HG03159 (cell line): ENCODE measurements at regions not wholly inside any gene's neighbourhood (a gene's known extent, or its start where the extent isn't known, plus 50 kb on each side); places are given as distances from the start of the nearest gene placed in this dataset.

ENCODE experiments used
- ATAC-seq: cut with Tn5 transposase; IDR thresholded peaks from one replicate; pipeline ENCODE4 v1.9.1; 2021; ENCODE audit warnings: mild to moderate bottlenecking, moderate library complexity; ENCODE audit not compliant: unreplicated experiment

DNA sequence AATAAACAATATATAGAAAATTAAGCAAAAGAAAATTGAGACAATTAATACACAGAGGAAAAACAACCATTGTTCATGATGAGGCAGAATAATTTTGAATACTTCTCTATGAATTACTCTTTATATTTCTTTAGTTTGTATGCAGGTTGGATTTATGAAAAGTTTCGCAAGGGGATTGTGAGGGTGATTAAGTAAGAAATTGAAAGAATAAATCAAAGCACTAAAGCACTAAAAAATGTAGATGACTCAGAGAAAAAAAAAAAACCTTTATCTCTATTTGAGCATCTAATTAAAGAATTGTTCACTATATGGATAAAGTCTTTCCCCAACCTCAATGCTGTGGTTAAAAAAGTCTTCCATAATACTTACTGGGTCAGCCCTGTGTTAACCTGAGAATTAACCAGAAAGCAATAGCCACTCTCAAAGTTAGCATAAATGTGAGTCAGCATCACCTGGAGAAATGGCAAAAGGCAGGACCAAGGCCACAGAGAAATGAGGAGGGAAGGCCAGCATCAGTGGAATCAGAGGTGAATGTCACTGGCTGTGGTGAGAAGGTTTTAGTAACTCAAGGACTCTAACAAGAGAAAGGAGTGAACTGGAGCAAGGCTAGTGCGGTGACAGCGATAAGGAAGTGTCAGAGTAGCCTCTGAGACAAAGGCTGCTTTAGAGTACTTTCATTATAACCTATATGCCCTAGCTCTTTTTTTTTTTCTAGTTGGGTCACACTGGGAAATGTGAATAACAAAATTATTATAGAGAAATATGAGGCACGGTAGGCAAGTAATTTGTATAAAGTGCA, 310.4 kb downstream of the KCNC2 start:
- no peak for ATAC-seq

DNA sequence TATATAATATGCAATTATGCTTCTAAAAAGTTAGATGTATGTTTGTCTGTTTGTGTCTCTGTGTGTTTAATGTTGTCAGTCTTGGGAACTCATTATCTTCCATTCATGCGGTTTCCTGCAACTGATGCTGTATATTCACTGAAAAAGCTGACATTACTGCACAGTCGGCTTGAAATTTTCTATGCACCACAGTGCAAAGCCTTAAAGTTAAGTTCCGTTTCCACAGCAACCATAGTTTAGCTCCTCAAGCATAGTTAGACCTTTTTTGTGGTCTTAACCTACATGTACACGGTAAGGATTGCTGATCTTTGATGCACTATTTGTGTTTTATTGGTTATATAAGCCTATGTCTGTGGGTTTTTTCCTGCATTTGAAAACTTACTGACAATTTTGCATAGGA, 309.4 kb downstream of the KCNC2 start:
- ATAC-seq = no peak

DNA sequence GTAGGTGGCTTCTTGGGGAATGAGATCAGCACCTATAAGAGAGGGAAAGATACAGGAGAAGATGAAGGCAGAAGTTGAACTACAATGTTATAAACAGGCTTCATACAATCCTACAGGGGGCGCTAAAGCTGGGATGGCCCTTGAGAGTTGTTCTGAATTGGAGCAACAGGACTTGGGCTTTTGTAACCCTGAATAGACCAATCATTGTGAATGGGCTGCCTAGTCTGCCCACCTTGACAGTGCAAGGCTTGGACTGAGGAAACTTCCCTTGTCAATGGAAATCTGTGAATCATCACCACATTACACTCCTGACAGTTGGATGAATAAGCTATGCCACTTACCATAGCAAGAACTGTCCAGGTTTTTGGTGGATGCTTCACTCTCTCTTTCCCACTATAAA, 306.1 kb downstream of the KCNC2 start:
- no peak for ATAC-seq

DNA sequence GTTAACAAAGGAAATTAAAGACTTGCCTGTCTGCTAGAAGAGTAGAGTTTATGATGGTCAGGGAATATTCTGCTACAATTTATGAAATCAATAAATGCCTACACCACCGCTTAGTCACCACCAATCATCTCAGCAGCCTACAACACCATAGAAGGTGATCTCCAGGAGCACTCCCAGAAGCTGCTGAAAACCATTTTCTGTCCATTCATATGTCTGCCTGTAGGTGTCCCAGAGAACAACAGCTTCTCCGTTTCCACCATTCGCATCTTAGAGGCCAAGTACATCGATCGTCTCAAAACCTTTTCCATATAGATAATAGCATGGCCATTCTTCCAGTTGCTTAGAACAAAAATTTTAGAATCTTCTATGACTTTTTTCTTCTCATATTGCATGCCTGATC, 303.4 kb downstream of the KCNC2 start:
- no peak for ATAC-seq

DNA sequence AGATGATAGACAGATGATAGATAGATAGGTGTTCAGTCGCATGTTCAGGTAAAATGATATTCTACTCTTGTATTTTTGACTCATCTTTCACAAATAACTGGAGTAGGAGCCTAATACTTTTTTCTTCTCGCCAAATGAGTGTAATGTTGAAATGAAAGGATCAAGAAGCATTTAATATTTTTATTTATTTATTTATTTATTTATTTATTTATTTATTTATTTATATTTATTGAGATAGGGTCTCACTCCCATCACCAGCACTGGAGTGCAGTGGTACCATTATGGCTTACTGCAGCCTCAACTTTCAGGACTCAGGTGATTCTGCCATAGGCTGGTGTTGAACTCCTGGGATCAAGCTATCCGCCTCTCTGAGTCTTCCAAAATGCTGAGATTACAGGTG, 298.8 kb downstream of the KCNC2 start:
- ATAC-seq = no peak

DNA sequence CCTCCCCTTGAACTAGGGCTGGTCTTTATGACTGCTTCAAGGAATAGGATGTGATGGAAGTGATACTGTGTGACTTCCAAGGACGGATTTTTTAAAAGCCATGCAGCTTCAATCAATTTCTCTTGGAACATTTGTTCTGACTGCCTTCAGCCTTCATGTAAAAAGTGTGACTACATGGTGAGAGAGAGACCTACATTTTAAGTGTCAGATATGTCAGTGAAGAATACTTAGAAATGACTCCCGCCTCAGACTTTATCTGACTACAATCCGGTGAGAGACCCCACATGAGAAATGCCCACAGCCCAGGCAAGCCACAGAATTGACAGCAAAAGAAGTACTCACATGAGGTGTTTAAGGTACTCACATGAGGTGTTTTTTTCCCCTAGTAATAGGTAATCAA, 295.3 kb downstream of the KCNC2 start:
- ATAC-seq = no peak

DNA sequence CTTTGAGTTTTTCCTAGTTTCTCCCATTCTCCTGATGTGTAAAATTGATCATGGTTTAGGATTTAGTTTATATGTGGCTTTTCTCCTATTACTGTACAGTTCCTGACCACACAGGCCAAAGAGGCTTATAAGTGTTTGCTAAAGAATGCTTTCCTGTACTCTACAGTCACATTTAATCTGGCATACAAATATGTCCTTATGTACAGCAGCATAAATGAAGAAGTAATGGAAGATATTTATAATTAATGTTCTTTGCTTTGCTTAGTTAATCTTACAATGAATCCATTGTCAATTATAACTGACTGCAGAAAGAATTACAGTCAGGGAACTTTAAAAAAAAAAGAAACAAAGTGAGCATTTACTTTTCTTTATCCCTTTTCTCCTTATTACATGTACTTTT, 293.9 kb downstream of the KCNC2 start:
- ATAC-seq = no peak

DNA sequence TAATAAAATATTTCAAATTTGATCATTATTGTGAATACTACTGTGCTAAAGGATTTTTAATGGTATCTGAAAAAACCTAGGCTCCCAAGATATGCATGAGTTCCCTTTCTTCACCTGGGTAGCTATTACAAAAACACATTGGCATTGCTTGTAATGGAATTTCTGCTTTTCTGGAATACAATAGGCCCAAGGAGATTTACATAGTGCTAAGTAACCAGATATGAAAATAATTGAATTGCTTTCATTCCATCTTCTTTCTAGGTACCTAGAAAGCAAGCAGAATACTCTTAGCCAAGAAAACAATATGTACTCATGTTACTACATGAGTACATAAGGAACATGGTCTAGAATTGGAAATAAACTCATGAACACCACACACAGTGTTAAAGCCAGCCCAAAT, 291.9 kb downstream of the KCNC2 start:
- no peak for ATAC-seq

DNA sequence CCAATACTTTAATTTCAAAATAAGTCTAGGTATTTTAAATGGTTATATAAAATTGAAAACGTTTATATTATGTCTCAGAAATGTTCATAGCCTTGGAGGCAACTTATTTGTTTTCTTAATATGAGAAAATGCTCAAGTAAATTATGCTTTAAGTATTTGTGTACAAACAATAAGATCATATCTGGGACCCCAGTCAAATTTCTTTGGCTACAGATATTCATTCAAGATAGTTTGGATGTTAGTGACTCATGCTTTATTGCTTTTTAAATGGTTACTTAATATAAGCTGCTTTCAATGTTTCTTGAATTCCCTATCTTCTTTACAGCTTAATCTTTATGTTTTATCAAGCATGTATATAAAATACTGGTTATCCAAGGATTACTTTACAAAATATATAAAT, 291.3 kb downstream of the KCNC2 start:
- no peak for ATAC-seq

DNA sequence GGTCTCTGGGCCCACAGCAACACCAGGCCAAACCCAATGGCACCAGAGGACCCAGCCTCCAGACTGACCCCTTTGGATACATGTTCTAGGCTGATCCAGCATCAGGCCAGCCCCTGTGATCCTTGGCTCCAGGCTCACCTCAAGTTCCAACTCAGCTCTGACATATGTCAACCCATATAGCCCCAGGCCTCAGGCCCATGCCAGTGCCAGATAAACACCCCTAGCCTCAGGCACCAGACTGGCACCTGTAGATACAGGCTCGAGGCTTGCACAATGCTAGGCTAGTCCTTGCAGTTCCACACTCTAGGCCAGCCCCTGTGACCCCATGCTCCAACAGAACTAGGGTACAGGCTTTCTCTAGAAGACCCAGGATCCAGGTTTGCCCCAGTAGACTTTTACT, 287.5 kb downstream of the KCNC2 start:
- ATAC-seq = no peak

DNA sequence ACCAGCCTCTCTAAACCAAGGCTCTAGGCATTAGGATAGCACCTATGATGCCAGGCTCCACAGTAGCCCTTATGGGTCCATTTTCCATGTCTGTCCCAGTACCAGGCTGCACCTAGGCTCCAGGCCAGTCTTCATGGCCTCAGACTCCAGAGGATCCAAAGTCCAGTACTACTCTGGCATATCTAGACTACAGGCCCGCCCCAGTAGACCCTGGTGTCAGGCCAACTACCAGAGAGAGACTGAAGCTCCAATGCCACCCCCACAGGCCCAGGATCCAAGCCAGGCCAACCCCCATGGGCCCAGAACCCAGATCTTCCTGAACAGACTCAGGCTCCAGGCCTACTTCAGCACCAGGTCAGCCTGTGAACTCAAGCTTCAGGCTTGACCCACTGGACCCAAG, 287.0 kb downstream of the KCNC2 start:
- no peak for ATAC-seq

DNA sequence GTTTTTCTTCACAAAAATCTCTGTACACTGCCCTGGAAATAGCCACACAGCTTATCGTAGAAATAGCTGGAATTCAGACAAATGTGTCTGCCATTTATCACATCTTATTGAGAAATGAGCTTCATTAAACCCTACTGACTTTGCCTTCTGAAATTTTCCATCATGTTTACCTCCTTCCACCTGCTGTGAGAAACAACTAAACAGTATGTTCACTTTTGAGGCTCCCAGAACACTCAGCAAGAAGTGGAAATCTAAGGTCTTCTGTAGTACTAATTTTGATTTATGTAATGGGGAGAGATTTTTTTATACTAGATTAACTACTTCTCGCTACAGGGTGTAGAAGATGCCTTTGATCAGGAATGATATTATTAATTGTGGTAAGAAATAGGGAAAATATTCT, 268.0 kb downstream of the KCNC2 start:
- ATAC-seq = no peak

DNA sequence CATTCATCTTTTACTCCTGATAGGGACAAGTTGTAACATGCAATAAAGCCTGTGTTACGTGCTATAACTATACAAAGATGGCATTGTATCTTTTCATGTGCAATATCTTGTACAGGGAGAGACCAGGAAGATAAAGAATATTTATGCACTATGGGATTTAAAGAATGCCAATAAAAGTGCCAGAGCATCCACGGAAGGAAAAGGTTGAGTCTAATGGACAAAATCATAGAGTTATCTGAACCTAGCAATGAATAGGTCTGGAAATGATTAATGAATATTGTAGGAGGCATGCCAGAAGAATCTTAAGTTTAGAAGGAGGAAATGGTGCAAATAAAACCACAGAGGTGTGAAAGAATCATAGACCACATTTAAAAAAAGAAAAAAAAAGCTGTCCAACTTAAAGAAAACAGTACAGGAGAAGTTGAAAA, 263.9 kb downstream of the KCNC2 start:
- no peak for ATAC-seq

DNA sequence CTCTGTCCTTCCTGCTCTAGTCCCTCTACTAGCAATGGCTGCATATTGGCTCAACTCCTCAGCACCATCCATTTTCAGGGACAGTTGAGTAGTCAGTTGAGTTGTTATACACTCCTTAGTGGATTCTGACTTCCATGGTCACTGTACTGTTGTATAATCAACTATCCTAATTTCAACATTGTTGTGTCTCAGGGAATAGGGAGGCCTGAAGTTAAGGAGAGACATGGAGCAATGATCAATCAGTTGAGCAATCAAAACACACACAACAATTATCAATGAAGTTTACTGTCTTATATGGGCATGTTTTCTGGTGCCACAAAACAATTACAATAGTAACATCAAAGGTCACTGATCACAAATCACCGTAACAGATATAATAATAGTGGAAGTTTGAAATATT, 255.9 kb downstream of the KCNC2 start:
- ATAC-seq = no peak

DNA sequence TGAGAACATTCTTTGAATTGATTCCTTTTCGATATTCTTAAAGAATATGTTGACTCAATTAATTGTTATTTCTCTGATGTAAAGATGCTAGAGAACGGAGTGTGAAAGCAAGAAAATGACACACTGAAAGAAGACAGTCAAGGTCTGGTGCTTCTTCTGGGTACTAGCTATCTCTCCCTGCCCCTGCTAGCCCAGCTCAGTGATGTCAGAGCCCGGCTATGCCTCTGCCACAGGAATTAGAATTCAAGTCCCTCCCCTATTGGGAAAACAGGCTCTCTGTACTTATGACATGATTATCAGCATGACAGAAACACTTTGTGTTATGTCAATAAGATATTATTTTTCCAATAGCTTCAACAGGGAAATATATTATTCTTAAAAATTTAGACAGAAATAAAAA, 252.4 kb downstream of the KCNC2 start:
- ATAC-seq = no peak

DNA sequence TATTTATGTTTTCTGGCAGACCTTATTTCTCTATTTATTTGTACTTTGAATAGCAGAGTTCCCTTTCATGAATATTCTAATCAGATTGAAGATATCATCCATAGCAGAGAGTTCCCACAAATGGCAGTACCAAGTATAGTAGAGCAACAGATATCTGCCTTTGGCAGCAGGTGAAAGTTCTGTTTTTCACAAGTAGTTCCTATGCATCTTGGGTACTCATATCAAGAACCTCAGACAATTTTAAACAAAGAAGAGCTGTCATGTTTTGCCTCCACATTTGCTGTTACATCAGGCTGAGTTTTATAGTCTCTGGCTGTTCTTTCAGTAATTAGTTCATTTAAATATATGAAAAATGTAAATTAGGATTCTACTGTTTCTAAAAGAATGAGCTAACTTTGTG, 252.0 kb downstream of the KCNC2 start:
- no peak for ATAC-seq

DNA sequence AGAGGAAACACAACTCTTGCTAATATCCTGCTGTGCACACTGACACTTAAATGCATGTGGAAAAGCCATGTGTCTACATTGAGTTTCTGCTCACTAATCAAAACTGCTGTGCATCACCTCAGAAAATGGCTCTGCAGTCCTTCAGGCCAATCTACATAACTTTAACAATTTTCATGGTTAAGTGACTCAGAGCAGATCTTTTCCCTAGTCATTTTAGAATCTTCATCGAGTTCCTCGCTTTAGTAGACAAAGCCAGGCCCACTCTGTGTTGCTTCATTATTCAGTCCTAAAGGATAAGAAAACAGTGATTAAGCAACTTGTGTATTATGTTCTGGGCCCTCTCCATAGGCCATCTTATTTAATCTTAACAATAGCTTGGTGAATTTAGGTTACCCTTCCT, 250.0 kb downstream of the KCNC2 start:
- ATAC-seq = no peak

DNA sequence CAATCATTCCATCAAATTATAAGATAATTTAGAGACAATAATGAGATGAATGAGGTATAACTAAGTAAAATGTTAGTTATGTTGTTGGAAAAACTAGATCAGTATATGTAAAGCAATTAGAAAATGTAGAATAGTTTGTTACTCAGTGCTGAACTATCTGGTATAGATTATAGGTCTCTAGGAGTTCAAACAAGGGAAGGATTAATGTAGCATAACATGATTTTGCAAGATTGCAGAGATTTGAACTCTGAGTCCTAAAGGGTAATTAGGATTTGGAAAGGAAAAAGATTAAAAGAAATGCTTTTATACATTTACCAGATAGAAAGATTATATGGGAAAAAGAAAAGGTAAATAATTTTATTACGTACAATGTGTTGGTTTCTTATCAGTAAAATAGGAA, 246.3 kb downstream of the KCNC2 start:
- ATAC-seq = no peak

DNA sequence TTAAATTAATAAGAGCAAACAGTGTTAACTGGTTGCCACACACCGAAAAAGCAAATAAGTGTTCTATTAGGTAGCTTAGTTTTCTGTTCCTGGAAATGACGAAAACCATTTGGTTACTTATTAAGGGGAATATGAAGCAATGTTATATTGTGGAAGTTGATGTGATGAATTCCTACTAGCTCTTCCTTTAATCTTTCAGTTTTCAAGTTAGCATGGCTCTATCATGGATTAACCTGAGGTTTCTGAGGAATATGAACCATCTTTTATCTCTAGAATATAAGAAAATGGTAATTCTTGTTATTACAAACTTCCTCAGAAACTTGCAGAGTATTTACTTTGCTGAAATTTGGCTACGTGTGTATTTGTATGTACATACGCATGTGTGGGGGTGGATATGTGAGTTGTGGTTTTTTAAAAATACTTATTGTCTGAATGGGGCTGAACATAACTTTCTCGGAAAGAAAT, 245.7 kb downstream of the KCNC2 start:
- no peak for ATAC-seq

DNA sequence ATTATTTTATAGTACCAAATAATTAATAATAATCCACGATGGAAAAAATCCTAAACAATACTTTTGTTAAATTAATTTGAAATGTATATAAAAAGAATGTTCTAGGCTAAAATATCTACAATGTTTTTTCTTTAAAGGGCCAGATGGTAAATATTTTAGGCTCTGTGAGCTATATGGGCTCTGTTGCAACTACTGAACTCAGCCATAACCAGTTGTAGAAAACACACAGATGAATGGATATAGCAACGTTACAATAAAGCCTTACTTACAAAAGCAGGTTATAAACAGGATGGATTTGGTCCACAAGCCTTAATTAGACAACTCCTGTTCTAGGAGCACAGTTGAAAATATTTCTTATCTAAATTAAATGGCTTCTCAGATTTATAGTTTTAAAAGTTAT, 245.2 kb downstream of the KCNC2 start:
- no peak for ATAC-seq

DNA sequence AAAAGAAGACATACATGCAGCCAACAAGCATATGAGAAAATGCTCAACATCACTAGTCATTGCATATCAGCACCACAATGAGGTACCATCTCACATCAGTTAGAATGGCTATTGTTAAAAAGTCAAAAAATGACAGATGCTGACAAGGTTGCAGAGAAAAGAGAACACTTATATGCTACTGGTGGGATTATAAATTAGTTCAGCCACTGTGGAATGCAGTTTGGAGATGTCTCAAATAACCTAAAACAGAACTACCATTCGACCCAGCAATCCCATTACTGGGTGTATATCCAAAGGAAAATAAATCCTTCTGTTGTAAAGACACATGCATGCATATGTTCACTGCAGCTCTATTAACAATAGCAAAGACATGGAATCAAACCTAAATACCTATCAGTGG, 238.4 kb downstream of the KCNC2 start:
- no peak for ATAC-seq

DNA sequence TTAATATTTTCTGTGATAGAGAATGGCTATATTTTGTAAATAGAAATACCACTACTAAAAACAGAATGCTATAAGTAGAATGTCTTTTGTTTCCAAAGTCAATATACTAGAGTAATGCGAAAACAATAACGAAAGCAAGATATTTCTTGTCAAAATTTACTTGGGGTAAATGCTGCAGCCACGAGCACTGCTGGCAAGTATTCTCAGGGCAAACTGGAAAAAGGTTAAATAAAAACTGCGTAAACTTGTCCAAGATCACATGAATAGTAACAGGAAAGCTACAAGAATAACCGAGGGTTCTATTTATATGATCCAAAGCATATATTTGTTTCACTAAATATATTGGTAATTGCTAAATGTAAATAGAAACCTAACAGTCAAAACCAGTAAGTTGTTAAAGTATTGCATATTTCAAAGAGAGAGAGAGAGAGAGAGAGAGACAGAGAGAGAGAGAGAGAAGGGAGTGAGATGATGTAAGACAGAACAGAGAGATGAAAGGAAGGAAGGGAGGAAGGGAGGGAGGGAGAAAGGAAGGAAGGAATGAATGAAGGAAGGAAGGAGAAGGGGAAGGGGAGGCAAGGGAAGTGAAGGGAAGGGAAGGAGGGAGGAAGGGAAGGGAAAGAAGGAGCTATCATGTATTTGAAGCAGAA, 231.7 kb downstream of the KCNC2 start:
- no peak for ATAC-seq

DNA sequence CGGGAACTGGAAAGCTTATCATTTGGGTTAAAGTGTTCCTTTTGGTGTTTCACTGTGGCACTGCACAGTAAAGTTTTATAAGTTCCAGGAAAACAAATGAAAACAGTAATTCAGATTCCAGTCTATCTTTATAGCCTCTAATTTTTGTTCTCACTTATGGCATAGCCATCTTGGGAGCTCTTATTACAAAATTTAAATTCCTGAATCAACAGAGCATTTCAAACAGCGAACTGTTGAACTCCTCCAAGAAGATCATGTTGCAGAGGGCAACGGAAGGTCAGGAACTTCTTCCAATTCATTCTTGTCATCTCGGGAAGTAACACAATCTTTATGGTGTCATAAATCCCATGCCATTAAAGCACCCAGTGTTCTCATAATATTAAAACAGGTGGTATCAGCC, 229.1 kb downstream of the KCNC2 start:
- ATAC-seq = no peak
